Stimulated activated CD8-positive, alpha-beta memory T cell treated with anti-CD3 and anti-CD28 coated beads, Interleukin-12 subunit alpha, Interleukin-12 subunit beta, amount 100 ng/mL, for 24 hours (primary cell): ENCODE measurements at regions not wholly inside any gene's neighbourhood (a gene's known extent, or its start where the extent isn't known, plus 50 kb on each side); places are given as distances from the start of the nearest gene placed in this dataset.

Source experiments
- DNase-seq: peaks from one replicate; pipeline ENCODE4 v3.0.0-alpha.2; 2020; ENCODE audit errors: extremely low read depth

- no peak for DNase-seq
These were observed 392.3 kb upstream of the MEF2C start for GRCh38 chr5:89275066-89275855.

- no peak for DNase-seq
These were observed 390.3 kb upstream of the MEF2C start for GRCh38 chr5:89273289-89273688.

GRCh38 chr5:89270901-89271300, 387.9 kb upstream of the MEF2C start:
- no peak for DNase-seq

- DNase-seq: no peak
These were observed 386.7 kb upstream of the MEF2C start for GRCh38 chr5:89269721-89270120.

GRCh38 chr5:89268460-89268859, 385.5 kb upstream of the MEF2C start:
- no peak for DNase-seq

GRCh38 chr5:89267788-89268187, 384.8 kb upstream of the MEF2C start:
- DNase-seq: no peak

- DNase-seq: no peak
These were observed 382.7 kb upstream of the MEF2C start for GRCh38 chr5:89265511-89266179.

- DNase-seq: no peak
These were observed 380.9 kb upstream of the MEF2C start for GRCh38 chr5:89263846-89264245.

GRCh38 chr5:89262030-89262429, 379.0 kb upstream of the MEF2C start:
- no peak for DNase-seq

- DNase-seq: no peak
These were observed 377.3 kb upstream of the MEF2C start for GRCh38 chr5:89260254-89260653.

- DNase-seq: no peak
These were observed 373.0 kb upstream of the MEF2C start for GRCh38 chr5:89255845-89256463.

GRCh38 chr5:89253666-89254352, 370.8 kb upstream of the MEF2C start:
- no peak for DNase-seq

- DNase-seq: no peak
These were observed 363.9 kb upstream of the MEF2C start for GRCh38 chr5:89246864-89247263.

GRCh38 chr5:89246252-89246651, 363.3 kb upstream of the MEF2C start:
- DNase-seq: no peak

GRCh38 chr5:89243611-89244010, 360.6 kb upstream of the MEF2C start:
- DNase-seq: no peak

GRCh38 chr5:89241186-89241585, 358.2 kb upstream of the MEF2C start:
- no peak for DNase-seq

- DNase-seq: no peak
These were observed 353.9 kb upstream of the MEF2C start for GRCh38 chr5:89236900-89237299.

- no peak for DNase-seq
These were observed 350.5 kb upstream of the MEF2C start for GRCh38 chr5:89233462-89233861.

- no peak for DNase-seq
These were observed 349.2 kb upstream of the MEF2C start for GRCh38 chr5:89232139-89232603.

- DNase-seq: no peak
These were observed 347.2 kb upstream of the MEF2C start for GRCh38 chr5:89230178-89230577.

GRCh38 chr5:89229331-89230070, 346.5 kb upstream of the MEF2C start:
- no peak for DNase-seq

GRCh38 chr5:89228355-89228754, 345.4 kb upstream of the MEF2C start:
- no peak for DNase-seq
